ENCODE measurements at regions not wholly inside any gene's neighbourhood (a gene's known extent, or its start where the extent isn't known, plus 50 kb on each side); places are given as distances from the start of the nearest gene placed in this dataset.

- H3K9me3 Mint-ChIP-seq (ENCODE audit: unreplicated experiment): no peaks in the 10 kb centered on the region
- H3K27me3 Mint-ChIP-seq (ENCODE audit: insufficient read depth, unreplicated experiment): no peaks in the 10 kb centered on the region
- H3K27ac Mint-ChIP-seq (ENCODE audit: low read depth, unreplicated experiment): no peak overlapping the region
- no peaks in the 10 kb centered on the region for H3K4me1 Mint-ChIP-seq (ENCODE audit: insufficient read depth, unreplicated experiment)
- ChIA-PET POLR2A (interaction anchor here (2.3 kb wide), 1 partner anchor 10 kb away, joined by 6 read pairs; no protein-coding TSS in a partner anchor), CTCF (interaction anchor here (0.7 to 0.8 kb wide), 3 partner anchors 147 to 393 kb away, joined by 3 to 6 read pairs (median 3); no protein-coding TSS in a partner anchor)
- H3K36me3 Mint-ChIP-seq (ENCODE audit: insufficient read depth, unreplicated experiment): no peaks in the 10 kb centered on the region
- H3K4me3 Mint-ChIP-seq (ENCODE audit: unreplicated experiment): no peak overlapping the region
- intact Hi-C loops (cut with micrococcal nuclease): no loop called here
- TF ChIP-seq CTCF (IDR thresholded peaks at IDR 0.05; ENCODE audit: unreplicated experiment): no peak
- BruUV-seq (replicated peaks): no TSS peak
- no peak for DNase-seq (ENCODE audit: unreplicated experiment)
Measured at GRCh38 chr5:158309088-158309807, 450.3 kb upstream of the CLINT1 start.

GRCh38 chr5:158308429-158309025 is 449.6 kb upstream of the CLINT1 start:
- CTCF ChIA-PET: interaction anchor here (0.7 to 0.8 kb wide), 2 partner anchors 148 to 394 kb away, joined by 3 read pairs; no protein-coding TSS in a partner anchor
- H3K27me3 Mint-ChIP-seq (ENCODE audit: insufficient read depth, unreplicated experiment): no peaks in the 10 kb centered on the region
- TF ChIP-seq CTCF (IDR thresholded peaks at IDR 0.05; ENCODE audit: unreplicated experiment): no peak
- H3K4me1 Mint-ChIP-seq (ENCODE audit: insufficient read depth, unreplicated experiment): no peaks in the 10 kb centered on the region
- intact Hi-C loops (cut with micrococcal nuclease): no loop called here
- H3K27ac Mint-ChIP-seq (ENCODE audit: low read depth, unreplicated experiment): no peak overlapping the region
- DNase-seq (ENCODE audit: unreplicated experiment): no peak
- H3K36me3 Mint-ChIP-seq (ENCODE audit: insufficient read depth, unreplicated experiment): no peaks in the 10 kb centered on the region
- H3K4me3 Mint-ChIP-seq (ENCODE audit: unreplicated experiment): no peak overlapping the region
- POLR2A ChIA-PET: interaction anchor here (2.3 kb wide), 1 partner anchor 9 kb away, joined by 6 read pairs; no protein-coding TSS in a partner anchor
- no TSS peak for BruUV-seq (replicated peaks)
- no peaks in the 10 kb centered on the region for H3K9me3 Mint-ChIP-seq (ENCODE audit: unreplicated experiment)

GRCh38 chr5:158305861-158306260 is 446.9 kb upstream of the CLINT1 start:
- ChIA-PET CTCF (interaction anchor here (0.6 to 1.0 kb wide), 2 partner anchors 8 to 1326 kb away, joined by 3 read pairs; no protein-coding TSS in a partner anchor), POLR2A (no interaction called here)
- no peak for DNase-seq (ENCODE audit: unreplicated experiment)
- H3K4me3 Mint-ChIP-seq (ENCODE audit: unreplicated experiment): no peak overlapping the region
- H3K27ac Mint-ChIP-seq (ENCODE audit: low read depth, unreplicated experiment): no peak overlapping the region
- H3K9me3 Mint-ChIP-seq (ENCODE audit: unreplicated experiment): no peaks in the 10 kb centered on the region
- H3K36me3 Mint-ChIP-seq (ENCODE audit: insufficient read depth, unreplicated experiment): no peaks in the 10 kb centered on the region
- intact Hi-C loops (cut with micrococcal nuclease): no loop called here
- H3K27me3 Mint-ChIP-seq (ENCODE audit: insufficient read depth, unreplicated experiment): no peaks in the 10 kb centered on the region
- H3K4me1 Mint-ChIP-seq (ENCODE audit: insufficient read depth, unreplicated experiment): no peaks in the 10 kb centered on the region
- BruUV-seq (replicated peaks): no TSS peak
- no peak for TF ChIP-seq CTCF (IDR thresholded peaks at IDR 0.05; ENCODE audit: unreplicated experiment)

- Mint-ChIP-seq H3K36me3 (ENCODE audit: insufficient read depth, unreplicated experiment) (no peaks in the 10 kb centered on the region), H3K9me3 (ENCODE audit: unreplicated experiment) (no peaks in the 10 kb centered on the region), H3K27me3 (ENCODE audit: insufficient read depth, unreplicated experiment) (no peaks in the 10 kb centered on the region), H3K4me3 (ENCODE audit: unreplicated experiment) (no peak overlapping the region), H3K27ac (ENCODE audit: low read depth, unreplicated experiment) (no peak overlapping the region), H3K4me1 (ENCODE audit: insufficient read depth, unreplicated experiment) (no peaks in the 10 kb centered on the region)
- intact Hi-C loops (cut with micrococcal nuclease): no loop called here
- no TSS peak for BruUV-seq (replicated peaks)
- TF ChIP-seq CTCF (IDR thresholded peaks at IDR 0.05; ENCODE audit: unreplicated experiment): no peak
- ChIA-PET CTCF (no interaction called here), POLR2A (no interaction called here)
- DNase-seq (ENCODE audit: unreplicated experiment): no peak
Measured at GRCh38 chr5:158304607-158305006, 445.7 kb upstream of the CLINT1 start.
